CD4-positive, alpha-beta T cell treated with Interferon alpha-2 for 1 hour (primary cell): ENCODE measurements at regions not wholly inside any gene's neighbourhood (a gene's known extent, or its start where the extent isn't known, plus 50 kb on each side); places are given as distances from the start of the nearest gene placed in this dataset.

Source experiments
- DNase-seq, 2 donors: peaks; one replicate each; pipeline ENCODE4 v3.0.0-alpha.2; 2020 to 2022

GRCh38 chr16:61596655-61597054 is 439.6 kb downstream of the CDH8 start:
- no peak for DNase-seq

GRCh38 chr16:61595605-61596004 is 440.6 kb downstream of the CDH8 start:
- DNase-seq: no peak

- no peak for DNase-seq
Measured at GRCh38 chr16:61590577-61590976, 445.7 kb downstream of the CDH8 start.

GRCh38 chr16:61587526-61587925 is 448.7 kb downstream of the CDH8 start:
- no peak for DNase-seq

- no peak for DNase-seq
Measured at GRCh38 chr16:61581417-61582046, 454.7 kb downstream of the CDH8 start.

GRCh38 chr16:61580579-61580978 is 455.7 kb downstream of the CDH8 start:
- no peak for DNase-seq

GRCh38 chr16:61579195-61579594 is 457.0 kb downstream of the CDH8 start:
- DNase-seq: no peak

- DNase-seq: no peak
Measured at GRCh38 chr16:61576476-61576875, 459.8 kb downstream of the CDH8 start.

- no peak for DNase-seq
Measured at GRCh38 chr16:61575617-61576016, 460.6 kb downstream of the CDH8 start.

GRCh38 chr16:61569028-61569427 is 467.2 kb downstream of the CDH8 start:
- DNase-seq: no peak

- DNase-seq: no peak
Measured at GRCh38 chr16:61564716-61565115, 471.5 kb downstream of the CDH8 start.

GRCh38 chr16:61555718-61556441 is 480.4 kb downstream of the CDH8 start:
- DNase-seq: no peak

GRCh38 chr16:61549327-61549726 is 486.9 kb downstream of the CDH8 start:
- no peak for DNase-seq

GRCh38 chr16:61547626-61548025 is 488.6 kb downstream of the CDH8 start:
- DNase-seq: no peak

GRCh38 chr16:61544165-61544564 is 492.1 kb downstream of the CDH8 start:
- no peak for DNase-seq

- DNase-seq: no peak
Measured at GRCh38 chr16:61540216-61540615, 496.0 kb downstream of the CDH8 start.

GRCh38 chr16:61530697-61531096 is 505.5 kb downstream of the CDH8 start:
- DNase-seq: no peak

GRCh38 chr16:61500851-61501250 is 535.4 kb downstream of the CDH8 start:
- no peak for DNase-seq

GRCh38 chr16:61480250-61480649 is 556.0 kb downstream of the CDH8 start:
- no peak for DNase-seq

GRCh38 chr16:61471737-61472136 is 564.5 kb downstream of the CDH8 start:
- DNase-seq: no peak

- DNase-seq: no peak
Measured at GRCh38 chr16:61471023-61471422, 565.2 kb downstream of the CDH8 start.

- no peak for DNase-seq
Measured at GRCh38 chr16:61465285-61465684, 571.0 kb downstream of the CDH8 start.

GRCh38 chr16:61460020-61460419 is 576.2 kb downstream of the CDH8 start:
- no peak for DNase-seq

GRCh38 chr16:61435346-61435745 is 600.9 kb downstream of the CDH8 start:
- no peak for DNase-seq

GRCh38 chr16:61432421-61432820 is 603.8 kb downstream of the CDH8 start:
- no peak for DNase-seq
